ENCODE measurements at regions not wholly inside any gene's neighbourhood (a gene's known extent, or its start where the extent isn't known, plus 50 kb on each side); places are given as distances from the start of the nearest gene placed in this dataset.

GRCh38 chr1:229751610-229752009, 125.6 kb downstream of the URB2 start:
- DNase-seq = no peak
- TF ChIP-seq POLR2A (IDR thresholded peaks at IDR 0.05) (no peak), CTCF (IDR thresholded peaks at IDR 0.05) (no peak), POLR2AphosphoS5 (IDR thresholded peaks at IDR 0.05) (no peak), EP300 (IDR thresholded peaks at IDR 0.05; ENCODE audit: low read depth) (no peak)
- in situ Hi-C loops (cut with MboI; ENCODE audit: low pct_ligation_motif_present in 1 of 4, low pct_unique_long_range_greater_than_20kb in 1 of 4, low sequenced_read_pairs in 3 of 4) = no loop called here
- H3K27me3 ChIP-seq = no peaks in the 10 kb centered on the region
- H3K9me3 ChIP-seq = peaks cover 0 to under 1% of the 10 kb centered on the region in 2 donors
- intact Hi-C loops (cut with DNase I; ENCODE audit: low total_unique reads) = no loop called here
- H3K4me1 ChIP-seq = peaks cover 0 to 12% (median 8%) of the 10 kb centered on the region in 4 donors
- no peaks in the 10 kb centered on the region for H3K36me3 ChIP-seq
- no peak overlapping the region for H3K4me3 ChIP-seq
- H3K27ac ChIP-seq = no peak overlapping the region

GRCh38 chr1:229752679-229753078, 126.6 kb downstream of the URB2 start:
- in situ Hi-C loops (cut with MboI; ENCODE audit: low pct_ligation_motif_present in 1 of 4, low pct_unique_long_range_greater_than_20kb in 1 of 4, low sequenced_read_pairs in 3 of 4) = no loop called here
- intact Hi-C loops (cut with DNase I; ENCODE audit: low total_unique reads) = no loop called here

GRCh38 chr1:229753764-229754551, 127.9 kb downstream of the URB2 start:
- Histone ChIP-seq H3K27ac (peak overlapping the region in 3 of 4 donors; percentile 35 to 58 (median 57)), H3K4me1 (peaks cover 0 to 12% (median 8%) of the 10 kb centered on the region in 4 donors), H3K4me3 (no peak overlapping the region), H3K27me3 (no peaks in the 10 kb centered on the region), H3K9me3 (peaks cover 0 to 5% of the 10 kb centered on the region in 2 donors), H3K36me3 (no peaks in the 10 kb centered on the region)
- WGBS, 2 donors (ENCODE audit: low coverage in 1 of 2) = 40 to 54% methylated on average over 1 to 7 of the region's 7 CpGs
- TF ChIP-seq EP300 (IDR thresholded peaks at IDR 0.05; ENCODE audit: low read depth) (no peak), POLR2A (IDR thresholded peaks at IDR 0.05) (no peak), POLR2AphosphoS5 (IDR thresholded peaks at IDR 0.05) (no peak), CTCF (IDR thresholded peaks at IDR 0.05) (no peak)
- in situ Hi-C loops (cut with MboI; ENCODE audit: low pct_ligation_motif_present in 1 of 4, low pct_unique_long_range_greater_than_20kb in 1 of 4, low sequenced_read_pairs in 3 of 4) = no loop called here
- intact Hi-C loops (cut with DNase I; ENCODE audit: low total_unique reads) = no loop called here
- peak; percentile 76 for DNase-seq

More at GRCh38 chr1:229752679-229753078, 126.6 kb downstream of the URB2 start:
- Histone ChIP-seq H3K4me3 (no peak overlapping the region), H3K36me3 (no peaks in the 10 kb centered on the region), H3K27me3 (no peaks in the 10 kb centered on the region), H3K9me3 (peaks cover 0 to 5% of the 10 kb centered on the region in 2 donors), H3K27ac (no peak overlapping the region), H3K4me1 (peaks cover 0 to 12% (median 8%) of the 10 kb centered on the region in 4 donors)
- TF ChIP-seq POLR2AphosphoS5 (IDR thresholded peaks at IDR 0.05) (no peak), POLR2A (IDR thresholded peaks at IDR 0.05) (no peak), EP300 (IDR thresholded peaks at IDR 0.05; ENCODE audit: low read depth) (no peak), CTCF (IDR thresholded peaks at IDR 0.05) (no peak)
- WGBS, 2 donors (ENCODE audit: low coverage in 1 of 2) = 95 to 100% methylated on average over 1 to 5 of the region's 5 CpGs
- DNase-seq = no peak

- no peak overlapping the region for H3K4me3 ChIP-seq
- no peaks in the 10 kb centered on the region for H3K36me3 ChIP-seq
- in situ Hi-C loops (cut with MboI; ENCODE audit: low pct_ligation_motif_present in 1 of 4, low pct_unique_long_range_greater_than_20kb in 1 of 4, low sequenced_read_pairs in 3 of 4) = no loop called here
- 75% methylated on average over 4 of the region's 4 CpGs; no CpG with 5 or more reads in 1 of the 2 donors for WGBS, 2 donors (ENCODE audit: low coverage in 1 of 2)
- no peak for DNase-seq
- no peaks in the 10 kb centered on the region for H3K27me3 ChIP-seq
- H3K4me1 ChIP-seq = peaks cover 0 to 12% (median 8%) of the 10 kb centered on the region in 4 donors
- intact Hi-C loops (cut with DNase I; ENCODE audit: low total_unique reads) = no loop called here
- peaks cover 0 to 5% of the 10 kb centered on the region in 2 donors for H3K9me3 ChIP-seq
- no peak for TF ChIP-seq EP300 (IDR thresholded peaks at IDR 0.05; ENCODE audit: low read depth)
- TF ChIP-seq CTCF (IDR thresholded peaks at IDR 0.05) = no peak
- TF ChIP-seq POLR2AphosphoS5 (IDR thresholded peaks at IDR 0.05) = no peak
- TF ChIP-seq POLR2A (IDR thresholded peaks at IDR 0.05) = no peak
- no peak overlapping the region for H3K27ac ChIP-seq
Measured at GRCh38 chr1:229756666-229757065, 130.6 kb downstream of the URB2 start.
